ENCODE measurements at regions not wholly inside any gene's neighbourhood (a gene's known extent, or its start where the extent isn't known, plus 50 kb on each side); places are given as distances from the start of the nearest gene placed in this dataset.

DNA sequence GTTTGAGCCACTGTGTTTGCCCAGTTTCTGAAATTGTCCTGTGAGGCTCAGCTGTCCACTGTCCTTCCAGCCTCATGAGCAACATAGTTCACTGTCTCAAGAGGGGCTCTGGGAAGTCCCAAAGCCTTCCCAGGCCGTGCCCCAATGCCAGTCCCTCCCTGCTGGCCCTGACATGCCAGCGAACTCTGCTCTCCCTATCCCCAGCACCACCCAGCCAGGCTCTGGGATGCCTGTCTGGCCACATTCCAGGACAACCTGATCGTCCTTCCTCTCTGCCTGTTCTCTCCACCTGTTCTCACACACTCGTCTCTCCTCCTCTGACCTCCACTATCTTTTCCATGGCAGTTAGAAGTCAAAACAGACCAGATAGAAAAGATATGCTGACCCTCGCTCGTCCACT, 278.0 kb upstream of the ID2 start:
- TF ChIP-seq POLR2AphosphoS5 (IDR thresholded peaks at IDR 0.05; ENCODE audit: low read depth, low read length) (no peak), PAX5 (IDR thresholded peaks at IDR 0.05; ENCODE audit: insufficient read depth, low read length, severe bottlenecking) (no peak), POLR2A (IDR thresholded peaks at IDR 0.05; ENCODE audit: low read depth, low read length) (no peak)
- DNase-seq (ENCODE audit: insufficient read length, low spot score) (no peak), FAIRE-seq (no peak)

GRCh38 chr2:8405334-8405733, 276.5 kb upstream of the ID2 start:
- DNase-seq (ENCODE audit: insufficient read length, low spot score): no peak
- FAIRE-seq: no peak
- TF ChIP-seq POLR2AphosphoS5 (IDR thresholded peaks at IDR 0.05; ENCODE audit: low read depth, low read length) (no peak), PAX5 (IDR thresholded peaks at IDR 0.05; ENCODE audit: insufficient read depth, low read length, severe bottlenecking) (no peak), TAF1 (IDR thresholded peaks at IDR 0.05; ENCODE audit: low read depth, low read length) (no peak), POU2F2 (IDR thresholded peaks at IDR 0.05; ENCODE audit: low read depth, low read length) (no peak), SPI1 (IDR thresholded peaks at IDR 0.05; ENCODE audit: low read depth, low read length) (no peak), POLR2A (IDR thresholded peaks at IDR 0.05; ENCODE audit: low read depth, low read length) (no peak)

DNA sequence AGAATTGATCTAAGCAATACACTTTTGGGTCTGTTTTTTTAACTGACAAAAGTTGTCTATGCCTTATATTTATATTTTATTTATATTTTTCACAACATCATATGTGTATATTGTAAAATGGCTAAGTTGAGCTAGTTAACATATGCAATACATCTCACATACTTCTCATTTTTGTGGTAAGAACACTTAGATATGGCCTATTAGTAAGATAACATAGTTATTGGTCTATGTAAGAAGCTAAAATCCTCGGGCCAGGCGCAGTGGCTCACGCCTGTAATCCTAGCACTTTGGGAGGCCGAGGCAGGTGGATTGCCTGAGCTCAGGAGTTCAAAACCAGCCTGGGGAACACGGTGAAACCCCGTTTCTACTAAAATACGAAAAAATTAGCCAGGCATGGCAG, 275.6 kb upstream of the ID2 start:
- no peak for TF ChIP-seq POLR2AphosphoS5 (IDR thresholded peaks at IDR 0.05; ENCODE audit: low read depth, low read length)
- TF ChIP-seq POU2F2 (IDR thresholded peaks at IDR 0.05; ENCODE audit: low read depth, low read length): no peak
- TF ChIP-seq TAF1 (IDR thresholded peaks at IDR 0.05; ENCODE audit: low read depth, low read length): no peak
- no peak for TF ChIP-seq POLR2A (IDR thresholded peaks at IDR 0.05; ENCODE audit: low read depth, low read length)
- no peak for TF ChIP-seq PAX5 (IDR thresholded peaks at IDR 0.05; ENCODE audit: insufficient read depth, low read length, severe bottlenecking)
- TF ChIP-seq SPI1 (IDR thresholded peaks at IDR 0.05; ENCODE audit: low read depth, low read length): no peak
- DNase-seq (ENCODE audit: insufficient read length, low spot score) (no peak), FAIRE-seq (no peak)

GRCh38 chr2:8407332-8407731, 274.5 kb upstream of the ID2 start:
- no peak for TF ChIP-seq PAX5 (IDR thresholded peaks at IDR 0.05; ENCODE audit: insufficient read depth, low read length, severe bottlenecking)
- no peak for TF ChIP-seq POU2F2 (IDR thresholded peaks at IDR 0.05; ENCODE audit: low read depth, low read length)
- TF ChIP-seq POLR2A (IDR thresholded peaks at IDR 0.05; ENCODE audit: low read depth, low read length): no peak
- TF ChIP-seq SPI1 (IDR thresholded peaks at IDR 0.05; ENCODE audit: low read depth, low read length): no peak
- no peak for TF ChIP-seq POLR2AphosphoS5 (IDR thresholded peaks at IDR 0.05; ENCODE audit: low read depth, low read length)
- TF ChIP-seq TAF1 (IDR thresholded peaks at IDR 0.05; ENCODE audit: low read depth, low read length): no peak
- no peak for DNase-seq (ENCODE audit: insufficient read length, low spot score)
- FAIRE-seq: peak; percentile 77

DNA sequence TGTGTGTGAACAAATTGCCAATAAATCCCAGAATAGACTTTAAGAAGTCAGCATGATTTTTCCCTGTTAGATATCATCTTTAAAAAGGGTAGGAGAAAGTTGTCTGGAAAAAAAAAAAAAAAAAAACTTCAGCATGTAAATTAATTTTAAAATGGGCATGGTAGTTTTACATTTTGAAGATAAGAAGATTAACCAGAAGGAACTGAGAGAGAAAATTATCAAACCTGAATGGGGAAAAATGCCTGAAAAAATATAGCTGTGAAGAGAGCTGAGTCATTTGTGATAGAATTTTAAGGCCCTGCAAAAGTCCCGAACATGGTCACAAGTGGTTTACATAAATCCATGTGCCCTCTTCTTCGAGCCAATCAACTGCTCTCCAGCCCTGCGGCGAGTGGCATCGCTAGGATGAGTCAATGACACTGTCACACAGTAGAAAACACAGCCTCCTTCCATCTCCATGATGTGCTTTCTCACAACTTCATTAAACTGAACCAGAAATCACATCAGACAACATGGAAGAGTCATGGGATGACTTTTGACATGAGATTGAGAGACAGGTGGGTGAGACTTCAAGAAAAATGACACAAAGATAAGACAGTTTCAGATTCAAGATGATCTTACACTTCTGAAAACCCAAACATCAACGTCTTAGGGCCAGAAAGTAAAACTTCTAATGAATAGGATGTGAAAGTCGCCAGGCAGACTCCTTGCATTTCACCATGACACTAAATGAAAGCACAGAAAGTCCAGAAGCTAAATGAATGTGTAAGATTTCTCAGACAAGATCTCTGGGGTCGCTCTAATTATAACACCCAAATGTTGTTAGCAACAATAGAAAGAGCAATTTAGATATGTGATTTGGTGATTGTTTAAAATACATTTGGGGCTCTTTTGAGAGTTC, 273.0 kb upstream of the ID2 start:
- TF ChIP-seq SPI1 (IDR thresholded peaks at IDR 0.05; ENCODE audit: low read depth, low read length): peak; percentile 80
- no peak for TF ChIP-seq POU2F2 (IDR thresholded peaks at IDR 0.05; ENCODE audit: low read depth, low read length)
- DNase-seq (ENCODE audit: insufficient read length, low spot score): no peak
- FAIRE-seq: peak; percentile 93

- TF ChIP-seq PAX5 (IDR thresholded peaks at IDR 0.05; ENCODE audit: insufficient read depth, low read length, severe bottlenecking) (no peak), POU2F2 (IDR thresholded peaks at IDR 0.05; ENCODE audit: low read depth, low read length) (no peak), POLR2A (IDR thresholded peaks at IDR 0.05; ENCODE audit: low read depth, low read length) (no peak), TAF1 (IDR thresholded peaks at IDR 0.05; ENCODE audit: low read depth, low read length) (no peak), SPI1 (IDR thresholded peaks at IDR 0.05; ENCODE audit: low read depth, low read length) (no peak), POLR2AphosphoS5 (IDR thresholded peaks at IDR 0.05; ENCODE audit: low read depth, low read length) (no peak)
- DNase-seq (ENCODE audit: insufficient read length, low spot score) (no peak), FAIRE-seq (peak; percentile 9)
Measured at GRCh38 chr2:8409461-8410260, 272.2 kb upstream of the ID2 start.

GRCh38 chr2:8412082-8412481, 269.8 kb upstream of the ID2 start:
- FAIRE-seq (no peak), DNase-seq (ENCODE audit: insufficient read length, low spot score) (no peak)
- TF ChIP-seq POLR2A (IDR thresholded peaks at IDR 0.05; ENCODE audit: low read depth, low read length) (no peak), TAF1 (IDR thresholded peaks at IDR 0.05; ENCODE audit: low read depth, low read length) (no peak), POLR2AphosphoS5 (IDR thresholded peaks at IDR 0.05; ENCODE audit: low read depth, low read length) (no peak), SPI1 (IDR thresholded peaks at IDR 0.05; ENCODE audit: low read depth, low read length) (no peak), POU2F2 (IDR thresholded peaks at IDR 0.05; ENCODE audit: low read depth, low read length) (no peak), PAX5 (IDR thresholded peaks at IDR 0.05; ENCODE audit: insufficient read depth, low read length, severe bottlenecking) (no peak)

DNA sequence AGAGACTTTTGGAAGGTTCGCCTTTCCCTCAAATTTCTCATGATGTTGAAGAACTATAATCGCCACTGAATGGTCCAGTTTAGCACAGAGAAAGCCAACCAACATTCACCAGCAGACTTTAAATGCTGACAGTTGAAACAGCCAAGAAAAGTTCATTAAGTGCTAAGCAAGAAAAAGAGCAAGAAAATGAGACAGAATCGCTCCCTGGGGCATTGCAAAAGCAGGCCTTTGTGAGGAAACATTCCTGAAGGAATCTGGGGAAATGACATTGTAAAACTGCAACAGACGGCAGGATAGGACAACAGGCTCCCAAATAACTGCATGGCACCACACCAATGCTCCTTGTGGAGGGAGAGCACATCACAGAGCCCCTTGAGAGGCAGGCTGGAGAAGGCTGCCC, 269.3 kb upstream of the ID2 start:
- no peak for TF ChIP-seq POLR2AphosphoS5 (IDR thresholded peaks at IDR 0.05; ENCODE audit: low read depth, low read length)
- TF ChIP-seq POU2F2 (IDR thresholded peaks at IDR 0.05; ENCODE audit: low read depth, low read length): no peak
- no peak for TF ChIP-seq TAF1 (IDR thresholded peaks at IDR 0.05; ENCODE audit: low read depth, low read length)
- TF ChIP-seq SPI1 (IDR thresholded peaks at IDR 0.05; ENCODE audit: low read depth, low read length): no peak
- TF ChIP-seq PAX5 (IDR thresholded peaks at IDR 0.05; ENCODE audit: insufficient read depth, low read length, severe bottlenecking): no peak
- no peak for TF ChIP-seq POLR2A (IDR thresholded peaks at IDR 0.05; ENCODE audit: low read depth, low read length)
- no peak for FAIRE-seq
- DNase-seq (ENCODE audit: insufficient read length, low spot score): no peak

- no peak for TF ChIP-seq SPI1 (IDR thresholded peaks at IDR 0.05; ENCODE audit: low read depth, low read length)
- TF ChIP-seq POLR2AphosphoS5 (IDR thresholded peaks at IDR 0.05; ENCODE audit: low read depth, low read length): no peak
- no peak for TF ChIP-seq TAF1 (IDR thresholded peaks at IDR 0.05; ENCODE audit: low read depth, low read length)
- no peak for TF ChIP-seq POU2F2 (IDR thresholded peaks at IDR 0.05; ENCODE audit: low read depth, low read length)
- no peak for TF ChIP-seq PAX5 (IDR thresholded peaks at IDR 0.05; ENCODE audit: insufficient read depth, low read length, severe bottlenecking)
- TF ChIP-seq POLR2A (IDR thresholded peaks at IDR 0.05; ENCODE audit: low read depth, low read length): no peak
- FAIRE-seq (no peak), DNase-seq (ENCODE audit: insufficient read length, low spot score) (no peak)
Measured at GRCh38 chr2:8413589-8414135, 268.2 kb upstream of the ID2 start.

All from GM12891 (cell line).